ENCODE measurements at regions not wholly inside any gene's neighbourhood (a gene's known extent, or its start where the extent isn't known, plus 50 kb on each side); places are given as distances from the start of the nearest gene placed in this dataset.
"Not testable (repeated sequence)": the region's sequence is repeated elsewhere in the genome, so short reads cannot be mapped to it uniquely, and the experiment has no call there.

DNA sequence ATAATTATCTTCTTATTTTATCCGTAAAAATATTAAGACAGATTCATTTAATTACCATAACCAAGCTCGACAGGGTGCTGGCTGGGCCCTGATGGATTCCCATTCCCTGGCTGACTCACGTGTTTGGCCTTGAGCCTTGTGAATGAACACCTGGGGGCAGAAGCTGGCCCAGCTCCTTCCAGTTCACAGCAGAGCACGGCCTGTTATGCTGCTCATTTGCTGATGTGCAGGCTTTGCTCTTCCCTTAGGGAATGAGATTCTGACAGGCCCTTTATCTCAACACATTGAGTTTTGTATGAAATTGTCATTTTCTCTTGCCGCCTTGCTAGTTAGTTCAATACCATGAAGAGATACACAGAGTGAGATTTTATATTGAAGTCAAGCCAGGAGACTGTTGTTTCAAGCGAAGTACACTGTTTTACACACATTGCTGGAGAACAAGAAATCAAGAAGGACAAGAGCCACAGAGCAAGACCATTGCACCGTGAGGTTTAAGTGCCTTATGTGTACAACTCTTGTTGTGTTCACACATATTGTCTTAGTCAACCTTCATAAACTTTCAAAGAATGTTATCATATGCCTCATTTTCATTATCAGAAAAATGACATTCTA, 1583.3 kb downstream of the STIM2 start:
- Mint-ChIP-seq H3K9me3 (ENCODE audit: insufficient read depth) (peaks cover 14% of the 10 kb centered on the region), H3K4me1 (ENCODE audit: low read depth) (no peaks in the 10 kb centered on the region), H3K27ac (no peak overlapping the region), H3K27me3 (ENCODE audit: low read depth) (no peaks in the 10 kb centered on the region), H3K4me3 (no peak overlapping the region), H3K36me3 (ENCODE audit: low read depth) (no peaks in the 10 kb centered on the region)
- no peak for DNase-seq
- CTCF ChIA-PET = no interaction called here
- POLR2A ChIA-PET = no interaction called here
- ATAC-seq = no peak

DNA sequence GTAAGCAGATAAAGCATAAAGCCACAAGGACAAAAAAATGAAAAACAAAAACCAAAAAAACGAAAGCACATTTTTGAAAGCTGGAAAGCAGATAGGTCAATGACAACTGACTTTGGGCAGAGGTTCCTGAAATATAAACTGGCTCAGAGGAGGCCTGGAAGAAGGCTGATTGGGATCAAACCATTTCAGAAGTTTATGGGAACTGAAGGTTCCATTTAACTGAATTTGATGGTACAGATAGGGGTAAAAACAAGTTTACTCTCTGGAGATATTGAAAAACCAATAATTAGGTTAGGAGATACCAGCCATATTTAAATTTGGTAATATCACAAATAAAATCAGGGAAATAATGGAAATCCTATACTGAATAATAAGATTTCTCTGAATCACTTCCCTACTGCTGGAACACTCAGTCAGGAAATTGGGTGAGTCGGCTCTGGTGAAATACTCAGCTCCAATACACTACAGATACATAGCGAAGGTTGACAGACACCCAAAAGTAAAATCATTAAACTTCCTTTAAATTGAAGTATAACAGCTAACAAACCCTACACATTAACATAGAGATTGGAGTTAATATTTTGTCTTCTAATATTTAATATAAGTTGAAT, 1584.3 kb downstream of the STIM2 start:
- H3K27ac Mint-ChIP-seq = no peak overlapping the region
- no peaks in the 10 kb centered on the region for H3K4me1 Mint-ChIP-seq (ENCODE audit: low read depth)
- POLR2A ChIA-PET = no interaction called here
- no peaks in the 10 kb centered on the region for H3K36me3 Mint-ChIP-seq (ENCODE audit: low read depth)
- H3K27me3 Mint-ChIP-seq (ENCODE audit: low read depth) = no peaks in the 10 kb centered on the region
- no peak for DNase-seq
- no peak for ATAC-seq
- peaks cover 14% of the 10 kb centered on the region for H3K9me3 Mint-ChIP-seq (ENCODE audit: insufficient read depth)
- CTCF ChIA-PET = no interaction called here
- H3K4me3 Mint-ChIP-seq = no peak overlapping the region

DNA sequence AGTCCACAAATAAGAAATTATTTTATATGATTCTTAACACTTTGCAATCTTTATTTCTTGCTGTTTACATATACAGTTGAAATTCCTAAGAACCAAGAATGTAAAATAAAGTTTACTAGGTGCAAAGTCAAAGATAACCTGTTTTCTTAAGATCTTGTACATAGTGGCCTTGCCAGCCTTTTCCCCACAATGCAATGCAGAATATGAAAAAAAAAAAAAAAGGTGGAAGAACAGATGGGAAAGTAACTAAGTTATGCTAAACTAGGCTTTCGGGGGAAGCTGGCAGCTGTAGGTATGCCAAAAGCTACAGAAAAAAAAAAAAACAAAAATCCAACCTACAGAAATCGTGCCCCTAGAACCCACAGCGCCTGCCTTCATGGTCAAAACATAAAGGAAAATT, 1588.4 kb downstream of the STIM2 start:
- ChIA-PET POLR2A (no interaction called here), CTCF (no interaction called here)
- H3K9me3 Mint-ChIP-seq (ENCODE audit: insufficient read depth) = peaks cover 10% of the 10 kb centered on the region
- ATAC-seq (no peak), DNase-seq (no peak)
- no peak overlapping the region for H3K4me3 Mint-ChIP-seq
- H3K36me3 Mint-ChIP-seq (ENCODE audit: low read depth) = no peaks in the 10 kb centered on the region
- H3K4me1 Mint-ChIP-seq (ENCODE audit: low read depth) = no peaks in the 10 kb centered on the region
- H3K27ac Mint-ChIP-seq = no peak overlapping the region
- H3K27me3 Mint-ChIP-seq (ENCODE audit: low read depth) = no peaks in the 10 kb centered on the region

GRCh38 chr4:28451346-28451745, 1590.7 kb downstream of the STIM2 start:
- Mint-ChIP-seq H3K27ac (no peak overlapping the region), H3K9me3 (ENCODE audit: insufficient read depth) (peaks cover 20% of the 10 kb centered on the region), H3K4me3 (no peak overlapping the region), H3K4me1 (ENCODE audit: low read depth) (no peaks in the 10 kb centered on the region), H3K36me3 (ENCODE audit: low read depth) (no peaks in the 10 kb centered on the region), H3K27me3 (ENCODE audit: low read depth) (no peaks in the 10 kb centered on the region)
- POLR2A ChIA-PET = no interaction called here
- ATAC-seq = no peak
- CTCF ChIA-PET = no interaction called here
- DNase-seq = no peak

DNA sequence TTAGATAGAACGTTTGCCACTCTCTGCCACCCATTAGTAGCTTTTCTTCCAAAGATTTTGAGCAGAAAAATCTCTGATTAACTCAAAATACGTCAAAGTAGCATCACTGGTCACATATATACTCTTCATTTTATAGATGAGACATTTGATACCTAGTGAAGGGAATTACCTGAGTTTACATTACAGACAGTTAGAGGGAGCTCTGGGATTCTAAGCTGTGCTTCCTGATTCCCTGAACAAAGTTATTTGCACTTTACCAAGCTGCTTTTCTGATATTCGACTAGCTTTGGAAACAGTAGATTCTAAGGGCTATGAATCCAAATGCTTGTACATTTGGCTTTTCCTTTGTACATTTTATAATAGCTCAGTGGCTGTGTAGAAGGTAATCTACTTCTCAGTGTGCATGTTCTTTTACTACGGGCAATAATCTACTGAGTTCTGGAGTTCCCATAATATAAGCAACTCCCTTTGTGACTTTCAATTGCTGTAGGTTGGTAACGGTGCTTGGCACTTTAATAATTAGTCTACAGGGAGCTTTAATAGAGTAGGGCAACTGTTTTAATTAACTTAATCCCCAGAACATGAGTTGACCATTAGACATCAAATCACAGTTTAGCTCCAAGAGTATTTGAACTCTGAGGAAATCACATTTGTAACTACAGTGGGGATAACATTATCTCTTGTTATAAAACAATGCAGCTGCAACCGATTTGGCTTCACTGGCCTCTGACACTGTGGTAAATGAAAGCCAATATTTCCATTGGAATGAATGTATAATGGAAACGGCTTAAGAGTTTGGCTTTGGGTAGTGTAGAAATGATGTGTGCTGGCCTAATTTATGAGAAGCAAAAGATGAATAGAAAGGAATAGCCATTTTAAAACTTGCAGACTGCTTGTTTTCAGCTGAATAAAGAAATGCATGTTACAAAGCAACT, 1602.4 kb downstream of the STIM2 start:
- Mint-ChIP-seq H3K36me3 (ENCODE audit: low read depth) (no peaks in the 10 kb centered on the region), H3K4me3 (no peak overlapping the region), H3K27ac (no peak overlapping the region), H3K9me3 (ENCODE audit: insufficient read depth) (no peaks in the 10 kb centered on the region), H3K27me3 (ENCODE audit: low read depth) (no peaks in the 10 kb centered on the region), H3K4me1 (ENCODE audit: low read depth) (no peaks in the 10 kb centered on the region)
- CTCF ChIA-PET = no interaction called here
- no peak for ATAC-seq
- POLR2A ChIA-PET = interaction anchor here (0.6 kb wide), 1 partner anchor 13 kb away, joined by 3 read pairs; no protein-coding TSS in a partner anchor
- DNase-seq = no peak

DNA sequence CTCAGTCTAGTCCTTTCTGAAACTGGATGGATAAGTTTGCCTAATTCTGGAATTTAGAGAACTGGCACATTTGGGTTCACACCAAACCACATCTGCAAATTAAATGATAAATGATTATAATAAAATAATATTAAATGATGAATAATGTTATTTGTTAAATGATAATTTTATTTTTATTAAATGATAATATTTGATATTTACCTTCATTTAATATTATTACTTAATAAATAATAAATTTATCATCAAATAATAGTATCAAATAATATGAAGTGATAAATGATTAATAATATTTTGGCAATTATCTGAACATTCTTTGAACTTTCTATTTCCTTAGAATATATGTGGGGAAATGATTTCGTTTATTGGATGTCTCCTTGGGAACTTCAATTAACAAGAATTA, 1604.2 kb downstream of the STIM2 start:
- no peak overlapping the region for H3K27ac Mint-ChIP-seq
- no peaks in the 10 kb centered on the region for H3K4me1 Mint-ChIP-seq (ENCODE audit: low read depth)
- POLR2A ChIA-PET = no interaction called here

DNA sequence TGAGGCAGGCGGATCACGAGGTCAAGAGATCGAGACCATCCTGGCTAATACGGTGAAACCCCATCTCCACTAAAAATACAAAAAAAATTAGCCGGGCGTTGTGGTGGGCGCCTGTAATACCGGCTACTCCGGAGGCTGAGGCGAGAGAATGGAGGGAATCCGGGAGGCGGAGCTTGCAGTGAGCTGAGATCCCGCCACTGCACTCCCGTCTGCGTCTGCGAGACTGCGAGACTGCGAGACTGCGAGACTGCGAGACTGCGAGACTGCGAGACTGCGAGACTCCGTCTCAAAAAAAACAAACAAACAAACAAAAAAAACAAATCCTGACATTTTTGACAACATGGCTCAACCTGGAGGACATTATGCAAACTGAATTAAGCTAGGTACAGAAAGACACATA, 1606.2 kb downstream of the STIM2 start:
- H3K9me3 Mint-ChIP-seq (ENCODE audit: insufficient read depth); H3K27ac Mint-ChIP-seq; H3K4me1 Mint-ChIP-seq (ENCODE audit: low read depth); H3K27me3 Mint-ChIP-seq (ENCODE audit: low read depth); ATAC-seq; POLR2A ChIA-PET; CTCF ChIA-PET; DNase-seq; H3K36me3 Mint-ChIP-seq (ENCODE audit: low read depth); H3K4me3 Mint-ChIP-seq: not testable (repeated sequence)

More for the DNA sequence above, 1604.2 kb downstream of the STIM2 start:
- Mint-ChIP-seq H3K36me3 (ENCODE audit: low read depth) (no peaks in the 10 kb centered on the region), H3K27me3 (ENCODE audit: low read depth) (no peaks in the 10 kb centered on the region), H3K4me3 (no peak overlapping the region), H3K9me3 (ENCODE audit: insufficient read depth) (no peaks in the 10 kb centered on the region)
- no peak for ATAC-seq
- no peak for DNase-seq
- CTCF ChIA-PET = no interaction called here

DNA sequence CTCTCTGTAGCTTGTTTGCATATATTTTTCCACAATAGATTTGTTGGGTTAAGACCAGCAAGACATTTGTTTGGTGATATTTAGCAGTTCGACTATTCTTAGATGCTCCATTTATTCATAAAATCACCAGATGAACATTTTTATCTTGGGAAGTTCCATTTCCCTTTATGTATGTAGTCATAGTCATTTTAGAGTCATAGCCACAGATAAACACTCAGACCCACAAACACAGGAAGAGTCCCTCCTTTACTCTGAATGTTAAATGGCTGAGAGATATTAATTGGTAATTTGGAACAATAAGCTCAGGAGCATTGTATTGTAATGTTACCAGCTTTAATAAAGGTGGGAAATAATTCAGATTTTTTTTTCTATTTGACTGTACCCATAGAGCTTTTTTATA, 1608.7 kb downstream of the STIM2 start:
- no peaks in the 10 kb centered on the region for H3K4me1 Mint-ChIP-seq (ENCODE audit: low read depth)
- no peaks in the 10 kb centered on the region for H3K36me3 Mint-ChIP-seq (ENCODE audit: low read depth)
- ChIA-PET POLR2A (no interaction called here), CTCF (no interaction called here)
- H3K9me3 Mint-ChIP-seq (ENCODE audit: insufficient read depth) = peaks cover 3% of the 10 kb centered on the region
- DNase-seq (no peak), ATAC-seq (no peak)
- H3K27me3 Mint-ChIP-seq (ENCODE audit: low read depth) = no peaks in the 10 kb centered on the region
- H3K27ac Mint-ChIP-seq = no peak overlapping the region
- no peak overlapping the region for H3K4me3 Mint-ChIP-seq

DNA sequence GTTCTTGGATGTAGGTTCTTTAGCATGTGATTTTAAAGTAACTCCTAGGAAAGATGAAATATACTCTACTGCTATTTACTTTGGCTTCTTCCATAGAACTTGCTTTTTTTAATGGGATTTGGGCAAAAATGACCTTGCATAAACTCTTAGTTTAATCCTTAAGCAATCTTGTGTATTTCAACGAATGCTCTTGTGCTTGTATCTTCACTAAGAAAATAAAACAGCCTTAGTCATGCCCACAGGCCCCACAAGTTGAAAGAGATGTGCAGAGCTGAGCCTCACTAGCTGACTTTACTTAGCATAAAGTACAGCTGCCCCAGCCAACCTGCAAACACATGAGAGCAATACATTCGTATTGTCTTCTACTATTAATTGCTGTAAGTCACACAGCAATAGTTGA, 1609.2 kb downstream of the STIM2 start:
- ATAC-seq = no peak
- DNase-seq = no peak
- ChIA-PET POLR2A (no interaction called here), CTCF (no interaction called here)
- Mint-ChIP-seq H3K4me1 (ENCODE audit: low read depth) (no peaks in the 10 kb centered on the region), H3K4me3 (no peak overlapping the region), H3K27me3 (ENCODE audit: low read depth) (no peaks in the 10 kb centered on the region), H3K36me3 (ENCODE audit: low read depth) (no peaks in the 10 kb centered on the region), H3K9me3 (ENCODE audit: insufficient read depth) (peaks cover 3% of the 10 kb centered on the region), H3K27ac (no peak overlapping the region)

DNA sequence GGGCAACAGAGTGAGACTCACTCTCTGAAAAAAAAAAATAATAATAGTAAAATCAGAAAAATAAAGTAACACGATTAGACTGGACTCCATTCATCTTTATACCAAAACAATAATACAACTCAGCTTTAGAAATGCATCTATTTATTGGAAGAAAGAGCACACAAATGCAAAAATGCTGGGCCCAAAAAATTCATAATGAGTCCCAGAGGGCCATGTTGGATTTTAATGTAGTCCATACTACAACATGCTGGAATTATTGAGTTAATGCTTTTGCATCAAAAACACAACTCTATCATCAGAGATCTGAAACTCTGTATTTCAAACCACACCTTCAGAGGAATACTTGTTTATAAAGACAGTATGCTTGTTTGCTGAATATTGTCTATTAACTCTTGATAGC, 1614.7 kb downstream of the STIM2 start:
- Mint-ChIP-seq H3K9me3 (ENCODE audit: insufficient read depth) (peaks cover 6% of the 10 kb centered on the region), H3K36me3 (ENCODE audit: low read depth) (no peaks in the 10 kb centered on the region), H3K27ac (no peak overlapping the region), H3K4me3 (no peak overlapping the region), H3K27me3 (ENCODE audit: low read depth) (no peaks in the 10 kb centered on the region), H3K4me1 (ENCODE audit: low read depth) (no peaks in the 10 kb centered on the region)
- DNase-seq = no peak
- ATAC-seq = no peak
- POLR2A ChIA-PET = interaction anchor here (1.1 kb wide), 1 partner anchor 13 kb away, joined by 3 read pairs; no protein-coding TSS in a partner anchor
- CTCF ChIA-PET = no interaction called here

DNA sequence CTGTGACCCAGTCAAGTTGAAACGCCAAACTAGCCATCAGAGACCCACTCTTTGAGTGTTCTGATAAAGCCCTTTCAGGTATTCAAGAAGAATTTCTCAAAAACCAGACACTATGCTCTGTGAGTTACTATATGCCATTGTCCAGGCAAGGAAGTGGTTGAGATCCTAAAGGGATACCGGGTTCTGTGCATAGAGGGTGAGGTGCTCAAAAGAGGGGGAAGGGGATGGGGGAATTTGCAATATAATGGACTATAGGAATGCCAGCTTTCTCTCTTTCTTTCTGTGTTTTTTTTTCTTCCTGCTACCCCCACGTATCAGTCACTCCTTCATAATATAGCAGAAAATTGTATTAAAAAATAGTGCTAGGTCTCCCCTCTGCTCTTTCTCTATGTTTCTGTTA, 1619.0 kb downstream of the STIM2 start:
- ChIA-PET POLR2A (no interaction called here), CTCF (no interaction called here)
- no peak for ATAC-seq
- H3K36me3 Mint-ChIP-seq (ENCODE audit: low read depth) = no peaks in the 10 kb centered on the region
- H3K4me1 Mint-ChIP-seq (ENCODE audit: low read depth) = no peaks in the 10 kb centered on the region
- H3K4me3 Mint-ChIP-seq = no peak overlapping the region
- no peaks in the 10 kb centered on the region for H3K27me3 Mint-ChIP-seq (ENCODE audit: low read depth)
- H3K27ac Mint-ChIP-seq = no peak overlapping the region
- no peak for DNase-seq
- H3K9me3 Mint-ChIP-seq (ENCODE audit: insufficient read depth) = peaks cover 3% of the 10 kb centered on the region

DNA sequence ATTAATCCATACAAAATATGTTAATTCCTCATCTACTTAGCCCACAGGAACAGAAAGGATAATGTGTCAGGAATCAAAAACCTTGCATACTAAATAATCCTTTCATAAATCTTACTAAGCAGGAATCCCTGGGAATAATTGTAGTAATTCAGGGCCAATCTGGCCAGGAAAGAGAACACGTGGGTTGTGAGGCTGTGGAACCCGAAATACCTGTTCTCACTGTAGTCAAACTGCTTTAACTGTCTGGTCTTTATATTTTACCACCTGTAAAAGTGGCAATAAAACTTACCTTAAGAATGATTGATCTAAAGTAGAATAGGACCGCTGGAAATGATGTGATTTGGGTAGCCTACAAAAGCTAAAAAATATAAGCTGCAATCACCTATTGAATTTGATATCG, 1620.9 kb downstream of the STIM2 start:
- CTCF ChIA-PET = no interaction called here
- H3K36me3 Mint-ChIP-seq (ENCODE audit: low read depth) = no peaks in the 10 kb centered on the region
- DNase-seq (no peak), ATAC-seq (no peak)
- no peak overlapping the region for H3K27ac Mint-ChIP-seq
- H3K4me1 Mint-ChIP-seq (ENCODE audit: low read depth) = no peaks in the 10 kb centered on the region
- POLR2A ChIA-PET = no interaction called here
- peaks cover 6% of the 10 kb centered on the region for H3K9me3 Mint-ChIP-seq (ENCODE audit: insufficient read depth)
- H3K27me3 Mint-ChIP-seq (ENCODE audit: low read depth) = no peaks in the 10 kb centered on the region
- H3K4me3 Mint-ChIP-seq = no peak overlapping the region

Measured in activated CD8-positive, alpha-beta T cell treated with anti-CD3 and anti-CD28 coated beads, Interleukin-2, amount 10 ng/mL, durations not matched to agents 7 days and 5 days (primary cell).